ENCODE measurements at regions not wholly inside any gene's neighbourhood (a gene's known extent, or its start where the extent isn't known, plus 50 kb on each side); places are given as distances from the start of the nearest gene placed in this dataset.

- Histone ChIP-seq H3K79me2 (ENCODE audit: control insufficient read depth, insufficient read depth, low read length) (no peaks in the 10 kb centered on the region), H3K27me3 (ENCODE audit: control insufficient read depth in 2 of 2, insufficient read depth in 2 of 2, low read length in 2 of 2) (no peaks in the 10 kb centered on the region), H3K4me1 (replicated peaks in 1 of 2; ENCODE audit: control insufficient read depth in 2 of 2, insufficient read depth in 2 of 2, low read length in 2 of 2) (peaks cover 9 to 11% of the 10 kb centered on the region in 2 experiments; a peak in 3 of 5 replicates), H3K9me1 (ENCODE audit: control insufficient read depth, insufficient read depth, low read length) (no peaks in the 10 kb centered on the region), H3K9ac (ENCODE audit: insufficient read depth in 1 of 2, low read depth in 2 of 2, low read length in 2 of 2) (peak overlapping the region; percentile 3 to 27; a peak in 2 of 4 replicates), H4K20me1 (replicated peaks; ENCODE audit: control insufficient read depth, insufficient read depth, low read length) (no peaks in the 10 kb centered on the region), H3K4me3 (no peak overlapping the region), H3K27ac (ENCODE audit: extremely low read depth, low read depth, low read length) (peak overlapping the region; percentile 49), H2AFZ (ENCODE audit: low read depth, low read length) (peak overlapping the region; percentile 91), H3K4me2 (ENCODE audit: insufficient read depth, low read length) (peak overlapping the region; percentile 56), H3K36me3 (ENCODE audit: control insufficient read depth, insufficient read depth, low read length) (no peaks in the 10 kb centered on the region), H3K9me3 (replicated peaks; ENCODE audit: control insufficient read depth, insufficient read depth, low read depth, low read length) (no peaks in the 10 kb centered on the region)
- in situ Hi-C loops (cut with MboI): no loop called here
- peak in 1 of 4 experiments; percentile 35 for DNase-seq (ENCODE audit: extremely low read depth in 1 of 4, low spot score in 3 of 4)
- ChIA-PET POLR2A (no interaction called here), CTCF (ENCODE audit: low intra/inter-chr PET ratio) (no interaction called here)
- peak; percentile 87 for ATAC-seq
- whole genome bisulfite sequencing (ENCODE audit: insufficient coverage, low coverage, missing lambda C conversion rate): 27% methylated on average over 10 of the region's 10 CpGs
- peak; percentile 65 for FAIRE-seq
- intact Hi-C loops (cut with micrococcal nuclease): no loop called here
- BruUV-seq (replicated peaks): no TSS peak
- peak; percentile 47; the same call in 1 of the 2 replicates for TF ChIP-seq MYC (IDR thresholded peaks at IDR 0.05; ENCODE audit: low read depth, low read length)
- no peak for TF ChIP-seq MYC (CRISPR knock-in tag; IDR thresholded peaks at IDR 0.05; ENCODE audit: borderline replicate concordance, low read depth)
- TF ChIP-seq NUFIP1 (IDR thresholded peaks at IDR 0.05; ENCODE audit: partially characterized antibody): no peak
- TF ChIP-seq ZNF592 (IDR thresholded peaks at IDR 0.05): peak; percentile 54; the same call in 1 of the 2 replicates
- TF ChIP-seq ZNF143 (CRISPR knock-in tag; IDR thresholded peaks at IDR 0.05): no peak
- TF ChIP-seq CBX3 (IDR thresholded peaks at IDR 0.05; ENCODE audit: borderline replicate concordance in 1 of 2, low read length in 2 of 2): peak in 1 of 2 experiments; percentile 14; a peak in 1 of 3 replicates
- peak; percentile 69 for TF ChIP-seq EGR1 (conservative IDR thresholded peaks at IDR 0.05)
- no peak for TF ChIP-seq BRF1 (IDR thresholded peaks at IDR 0.05; ENCODE audit: borderline replicate concordance, extremely low read depth, insufficient read length)
- TF ChIP-seq L3MBTL2 (IDR thresholded peaks at IDR 0.05): peak; percentile 39; the same call in 1 of the 2 replicates
- TF ChIP-seq VEZF1 (CRISPR knock-in tag; IDR thresholded peaks at IDR 0.05): no peak
- TF ChIP-seq RAD51 (IDR thresholded peaks at IDR 0.05; ENCODE audit: borderline replicate concordance, low read depth): peak; percentile 24; the same call in 1 of the 2 replicates
- TF ChIP-seq E2F6 (IDR thresholded peaks at IDR 0.05; ENCODE audit: borderline replicate concordance in 1 of 2, extremely low read depth in 1 of 2, insufficient read depth in 1 of 2, insufficient read length in 1 of 2, low read depth in 1 of 2, low read length in 1 of 2, poor library complexity in 1 of 2, severe bottlenecking in 1 of 2): peak in 1 of 2 experiments; percentile 44
- peak; percentile 64 for TF ChIP-seq USF2 (CRISPR knock-in tag; IDR thresholded peaks at IDR 0.05)
- TF ChIP-seq SMC3 (conservative IDR thresholded peaks at IDR 0.05; ENCODE audit: insufficient read depth, low read depth, low read length): no peak
- no peak for TF ChIP-seq DPF2 (IDR thresholded peaks at IDR 0.05)
- TF ChIP-seq ZC3H4 (CRISPR knock-in tag; IDR thresholded peaks at IDR 0.05; ENCODE audit: borderline replicate concordance): no peak
Measured at GRCh38 chr2:83802604-83803003, 656.5 kb downstream of the SUCLG1 start.
